Nephron (organoid): ENCODE measurements at regions not wholly inside any gene's neighbourhood (a gene's known extent, or its start where the extent isn't known, plus 50 kb on each side); places are given as distances from the start of the nearest gene placed in this dataset.

ENCODE experiments used
- H3K27ac Mint-ChIP-seq, 3 experiments: 2 replicates each; pipeline ENCODE4 v1.8.0; 2020; ENCODE audit warnings: mixed read lengths in 3 of 3, mild to moderate bottlenecking in 2 of 3, moderate library complexity in 1 of 3
- H3K27me3 Mint-ChIP-seq: 2 replicates; pipeline ENCODE4 v1.8.0; 2021; ENCODE audit warnings: low read depth, mild to moderate bottlenecking, moderate library complexity, mixed read lengths
- H3K36me3 Mint-ChIP-seq: 2 replicates; pipeline ENCODE4 v1.8.0; 2020; ENCODE audit warnings: low read depth, mixed read lengths
- H3K4me1 Mint-ChIP-seq: 2 replicates; pipeline ENCODE4 v1.8.0; 2020; ENCODE audit warnings: mixed read lengths
- H3K4me3 Mint-ChIP-seq, 3 experiments: 2 replicates each; pipeline ENCODE4 v1.8.0; 2020; ENCODE audit warnings: mild to moderate bottlenecking in 3 of 3, mixed read lengths in 3 of 3, moderate library complexity in 2 of 3
- H3K9me3 Mint-ChIP-seq: 2 replicates; pipeline ENCODE4 v1.8.0; 2020; ENCODE audit warnings: mixed read lengths
- CTCF ChIP-seq, 3 experiments: fragments of 200-600 bp; sonication (generic); IDR thresholded peaks; one replicate each; pipeline ENCODE4 v1.5.0; 2021; ENCODE audit warnings: antibody characterized with exemption in 3 of 3; ENCODE audit not compliant: unreplicated experiment in 3 of 3

- Mint-ChIP-seq H3K4me1 (no peaks in the 10 kb centered on the region), H3K4me3 (no peak overlapping the region), H3K9me3 (peaks cover 3% of the 10 kb centered on the region), H3K27me3 (peaks cover 43% of the 10 kb centered on the region), H3K27ac (no peak overlapping the region), H3K36me3 (no peaks in the 10 kb centered on the region)
- no peak for TF ChIP-seq CTCF (IDR thresholded peaks at IDR 0.05; ENCODE audit: unreplicated experiment in 3 of 3)
Measured at GRCh38 chr2:120428748-120429147, 82.8 kb downstream of the INHBB start.

- Mint-ChIP-seq H3K4me1 (no peaks in the 10 kb centered on the region), H3K27ac (no peak overlapping the region), H3K36me3 (no peaks in the 10 kb centered on the region), H3K4me3 (no peak overlapping the region), H3K27me3 (peaks cover 43% of the 10 kb centered on the region), H3K9me3 (peaks cover 3% of the 10 kb centered on the region)
- no peak for TF ChIP-seq CTCF (IDR thresholded peaks at IDR 0.05; ENCODE audit: unreplicated experiment in 3 of 3)
Measured at GRCh38 chr2:120429586-120430500, 83.9 kb downstream of the INHBB start.

GRCh38 chr2:120430501-120430830 lies 84.5 kb downstream of the INHBB start:
- no peaks in the 10 kb centered on the region for H3K36me3 Mint-ChIP-seq
- peaks cover 45% of the 10 kb centered on the region for H3K27me3 Mint-ChIP-seq

GRCh38 chr2:120430957-120431356 lies 85.0 kb downstream of the INHBB start:
- Mint-ChIP-seq H3K9me3 (peaks cover 3% of the 10 kb centered on the region), H3K27me3 (peaks cover 45% of the 10 kb centered on the region), H3K27ac (no peak overlapping the region), H3K4me3 (no peak overlapping the region), H3K4me1 (no peaks in the 10 kb centered on the region), H3K36me3 (no peaks in the 10 kb centered on the region)
- TF ChIP-seq CTCF (IDR thresholded peaks at IDR 0.05; ENCODE audit: unreplicated experiment in 3 of 3) = no peak

More at GRCh38 chr2:120430501-120430830, 84.5 kb downstream of the INHBB start:
- no peak overlapping the region for H3K4me3 Mint-ChIP-seq
- no peak for TF ChIP-seq CTCF (IDR thresholded peaks at IDR 0.05; ENCODE audit: unreplicated experiment in 3 of 3)
- no peaks in the 10 kb centered on the region for H3K4me1 Mint-ChIP-seq
- no peak overlapping the region for H3K27ac Mint-ChIP-seq
- peaks cover 3% of the 10 kb centered on the region for H3K9me3 Mint-ChIP-seq

- Mint-ChIP-seq H3K4me3 (no peak overlapping the region), H3K27ac (no peak overlapping the region), H3K9me3 (no peaks in the 10 kb centered on the region), H3K4me1 (no peaks in the 10 kb centered on the region), H3K27me3 (peaks cover 40% of the 10 kb centered on the region), H3K36me3 (no peaks in the 10 kb centered on the region)
- no peak for TF ChIP-seq CTCF (IDR thresholded peaks at IDR 0.05; ENCODE audit: unreplicated experiment in 3 of 3)
Measured at GRCh38 chr2:120431386-120432292, 85.7 kb downstream of the INHBB start.
